ENCODE measurements at regions not wholly inside any gene's neighbourhood (a gene's known extent, or its start where the extent isn't known, plus 50 kb on each side); places are given as distances from the start of the nearest gene placed in this dataset.

GRCh38 chr12:84148335-84148734 is 764.3 kb downstream of the SLC6A15 start:
- POLR2A ChIA-PET: no interaction called here
- 0 out of 3 replicates have a peak, but pooled peaks cover 7% of the 10 kb centered on the region for H3K9me3 ChIP-seq
- no peak for DNase-seq (ENCODE audit: low read depth in 1 of 2, low spot score in 1 of 2)
- H3K4me3 ChIP-seq: no peak overlapping the region
- WGBS (ENCODE audit: missing lambda C conversion rate): 43% methylated on average over 3 of the region's 3 CpGs
- TF ChIP-seq HMGXB4 (CRISPR knock-in tag; IDR thresholded peaks at IDR 0.05; ENCODE audit: borderline replicate concordance) (no peak), USF2 (IDR thresholded peaks at IDR 0.05) (no peak), ZFP36 (IDR thresholded peaks at IDR 0.05; ENCODE audit: borderline replicate concordance, partially characterized antibody) (peak; percentile 68), BCL3 (IDR thresholded peaks at IDR 0.05) (no peak), HOXA7 (CRISPR knock-in tag; IDR thresholded peaks at IDR 0.05) (no peak), NFE2L2 (conservative IDR thresholded peaks at IDR 0.05; ENCODE audit: low read length) (no peak), ZNF302 (CRISPR knock-in tag; IDR thresholded peaks at IDR 0.05) (no peak), MAX (IDR thresholded peaks at IDR 0.05) (no peak)
- ATAC-seq: no peak
- no peak overlapping the region for H3K27ac ChIP-seq
- CTCF ChIA-PET: interaction anchor here (1.2 kb wide), 1 partner anchor 13 kb away, joined by 3 read pairs; no protein-coding TSS in a partner anchor
- no peaks in the 10 kb centered on the region for H3K4me1 ChIP-seq
- H3K4me2 ChIP-seq: no peak overlapping the region
- FAIRE-seq: no peak

- DNase-seq (ENCODE audit: low read depth in 1 of 2, low spot score in 1 of 2) (peak; percentile 1 to 59), FAIRE-seq (peak; percentile 77)
- POLR2A ChIA-PET: no interaction called here
- TF ChIP-seq POLR2A (IDR thresholded peaks at IDR 0.05; ENCODE audit: low read length) (no peak), CEBPB (IDR thresholded peaks at IDR 0.05) (peak in 1 of 2 experiments; percentile 49; a peak in 1 of 4 replicates), BCL3 (IDR thresholded peaks at IDR 0.05) (no peak), HOXB13 (CRISPR knock-in tag; IDR thresholded peaks at IDR 0.05; ENCODE audit: low read depth) (no peak), FOSB (CRISPR knock-in tag; IDR thresholded peaks at IDR 0.05) (no peak), MAZ (IDR thresholded peaks at IDR 0.05; ENCODE audit: borderline replicate concordance, low read depth, low read length) (no peak), CHD2 (IDR thresholded peaks at IDR 0.05; ENCODE audit: low read length, partially characterized antibody) (no peak), CHD4 (IDR thresholded peaks at IDR 0.05; ENCODE audit: borderline replicate concordance) (no peak), GATA3 (IDR thresholded peaks at IDR 0.05; ENCODE audit: borderline replicate concordance) (peak; percentile 70; the same call in 1 of the 2 replicates), ZC3H11A (IDR thresholded peaks at IDR 0.05) (no peak), HOXA7 (CRISPR knock-in tag; IDR thresholded peaks at IDR 0.05) (no peak), FOSL2 (IDR thresholded peaks at IDR 0.05) (peak; percentile 25; the same call in 1 of the 2 replicates), FOSL2 (CRISPR knock-in tag; IDR thresholded peaks at IDR 0.05) (peak; percentile 76), USF2 (IDR thresholded peaks at IDR 0.05) (no peak), KDM5A (IDR thresholded peaks at IDR 0.05) (no peak), RCOR1 (IDR thresholded peaks at IDR 0.05; ENCODE audit: low read depth, low read length) (no peak), MAX (IDR thresholded peaks at IDR 0.05) (no peak), RNF2 (IDR thresholded peaks at IDR 0.05; ENCODE audit: borderline replicate concordance, low read depth) (no peak), CBX8 (IDR thresholded peaks at IDR 0.05) (no peak), E2F6 (IDR thresholded peaks at IDR 0.05; ENCODE audit: borderline replicate concordance, low read depth) (no peak), ZNF302 (CRISPR knock-in tag; IDR thresholded peaks at IDR 0.05) (no peak), BHLHE40 (IDR thresholded peaks at IDR 0.05; ENCODE audit: low read depth, low read length) (no peak)
Observed at GRCh38 chr12:84136862-84137367, 775.7 kb downstream of the SLC6A15 start.

More at GRCh38 chr12:84136862-84137367, 775.7 kb downstream of the SLC6A15 start:
- H3K27ac ChIP-seq: peak overlapping the region in 1 of 2 experiments; percentile 59; a peak in 1 of 6 replicates
- H3K4me3 ChIP-seq: no peak overlapping the region
- CTCF ChIA-PET: interaction anchor here (1.1 kb wide), 1 partner anchor 10 kb away, joined by 3 read pairs; no protein-coding TSS in a partner anchor
- peak overlapping the region; percentile 30; the same call in 2 of the 3 replicates for H3K4me2 ChIP-seq
- peaks cover 8% of the 10 kb centered on the region; the same call in 1 of the 3 replicates for H3K4me1 ChIP-seq
- H3K9me3 ChIP-seq: no peaks in the 10 kb centered on the region
- 9% methylated on average over 4 of the region's 4 CpGs for WGBS (ENCODE audit: missing lambda C conversion rate)
- ATAC-seq: peak; percentile 43 to 74; a peak in 4 of 6 replicates

All from A549 (cell line).